ENCODE measurements at regions not wholly inside any gene's neighbourhood (a gene's known extent, or its start where the extent isn't known, plus 50 kb on each side); places are given as distances from the start of the nearest gene placed in this dataset.
A peak's percentile ranks its signal among the peaks of the same experiment; 100 is the strongest.
"Not testable (repeated sequence)": the region's sequence is repeated elsewhere in the genome, so short reads cannot be mapped to it uniquely, and the experiment has no call there.

- Histone ChIP-seq H3K14ac (ENCODE audit: low read length in 2 of 2) (no peak overlapping the region), H2BK15ac (ENCODE audit: low read depth, poor library complexity, severe bottlenecking) (no peak overlapping the region), H3K18ac (ENCODE audit: low read depth in 1 of 2, low read length in 2 of 2) (no peak overlapping the region), H3K4me3 (ENCODE audit: insufficient read depth in 1 of 2, low read depth in 1 of 2, low read length in 2 of 2) (no peak overlapping the region), H3K4me1 (ENCODE audit: control insufficient read depth, insufficient read depth, low read depth, low read length) (no peaks in the 10 kb centered on the region), H3K27ac (ENCODE audit: low read length, poor library complexity, severe bottlenecking) (no peak overlapping the region), H4K91ac (ENCODE audit: low read length) (no peak overlapping the region), H2BK12ac (ENCODE audit: low read length in 2 of 2) (no peak overlapping the region), H3K79me1 (replicated peaks; ENCODE audit: low read length, poor library complexity, severe bottlenecking) (no peaks in the 10 kb centered on the region), H3K23ac (ENCODE audit: low read length in 2 of 2) (no peak overlapping the region), H2BK5ac (ENCODE audit: low read depth, low read length, poor library complexity, severe bottlenecking) (no peak overlapping the region), H2AK5ac (ENCODE audit: low read length, severe bottlenecking) (no peak overlapping the region), H3K9ac (ENCODE audit: low read length) (no peak overlapping the region), H3K4me2 (ENCODE audit: low read length, poor library complexity, severe bottlenecking) (no peak overlapping the region), H3K36me3 (ENCODE audit: control insufficient read depth in 1 of 2, insufficient read depth in 2 of 2, low read depth in 1 of 2, low read length in 2 of 2) (no peaks in the 10 kb centered on the region), H3K9me3 (ENCODE audit: control insufficient read depth, low read length) (no peaks in the 10 kb centered on the region), H4K8ac (ENCODE audit: low read length) (no peak overlapping the region), H3K27me3 (ENCODE audit: control insufficient read depth in 1 of 2, insufficient read depth in 1 of 2, low read length in 2 of 2) (no peaks in the 10 kb centered on the region), H3K4ac (ENCODE audit: low read depth in 1 of 2, low read length in 2 of 2) (no peak overlapping the region), H2AFZ (ENCODE audit: low read depth, low read length) (no peak overlapping the region), H2BK120ac (ENCODE audit: low read depth, low read length) (no peak overlapping the region)
- DNase-seq, result no peak
- 97% methylated on average over 2 of the region's 3 CpGs for WGBS
Observed at GRCh38 chr9:28984016-28984415, 1410.7 kb upstream of the C9orf72 start.

DNA sequence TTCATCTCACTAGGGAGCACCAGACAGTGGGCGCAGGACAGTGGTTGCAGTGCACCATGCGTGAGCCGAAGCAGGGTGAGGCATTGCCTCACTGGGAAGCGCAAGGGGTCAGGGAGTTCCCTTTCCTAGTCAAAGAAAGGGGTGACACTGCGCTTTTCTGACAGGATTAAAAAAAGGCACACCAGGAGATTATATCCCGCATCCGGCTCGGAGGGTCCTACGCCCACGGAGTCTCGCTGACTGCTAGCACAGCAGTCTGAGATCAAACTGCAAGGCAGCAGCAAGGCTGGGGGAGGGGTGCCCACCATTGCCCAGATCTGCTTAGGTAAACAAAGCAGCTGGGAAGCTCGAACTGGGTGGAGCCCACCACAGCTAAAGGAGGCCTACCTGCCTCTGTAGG lies 1416.7 kb upstream of the C9orf72 start:
- not testable (repeated sequence) for H3K9me3 ChIP-seq (ENCODE audit: control insufficient read depth, low read length); H3K27ac ChIP-seq (ENCODE audit: low read length, poor library complexity, severe bottlenecking); H3K4me1 ChIP-seq (ENCODE audit: control insufficient read depth, insufficient read depth, low read depth, low read length); H2AFZ ChIP-seq (ENCODE audit: low read depth, low read length); H3K4me3 ChIP-seq (ENCODE audit: insufficient read depth in 1 of 2, low read depth in 1 of 2, low read length in 2 of 2); H3K4me2 ChIP-seq (ENCODE audit: low read length, poor library complexity, severe bottlenecking); H2BK120ac ChIP-seq (ENCODE audit: low read depth, low read length); H2AK5ac ChIP-seq (ENCODE audit: low read length, severe bottlenecking); H3K27me3 ChIP-seq (ENCODE audit: control insufficient read depth in 1 of 2, insufficient read depth in 1 of 2, low read length in 2 of 2); H3K23ac ChIP-seq (ENCODE audit: low read length in 2 of 2); H3K18ac ChIP-seq (ENCODE audit: low read depth in 1 of 2, low read length in 2 of 2); H3K4ac ChIP-seq (ENCODE audit: low read depth in 1 of 2, low read length in 2 of 2); H2BK5ac ChIP-seq (ENCODE audit: low read depth, low read length, poor library complexity, severe bottlenecking); H4K8ac ChIP-seq (ENCODE audit: low read length); H3K14ac ChIP-seq (ENCODE audit: low read length in 2 of 2); H3K36me3 ChIP-seq (ENCODE audit: control insufficient read depth in 1 of 2, insufficient read depth in 2 of 2, low read depth in 1 of 2, low read length in 2 of 2); H4K91ac ChIP-seq (ENCODE audit: low read length); H2BK12ac ChIP-seq (ENCODE audit: low read length in 2 of 2); H3K79me1 ChIP-seq (replicated peaks; ENCODE audit: low read length, poor library complexity, severe bottlenecking); H3K9ac ChIP-seq (ENCODE audit: low read length); DNase-seq; H2BK15ac ChIP-seq (ENCODE audit: low read depth, poor library complexity, severe bottlenecking)
- WGBS, result 84% methylated on average over 12 of the region's 12 CpGs

- no peak overlapping the region for H2BK120ac ChIP-seq (ENCODE audit: low read depth, low read length)
- H4K8ac ChIP-seq (ENCODE audit: low read length), result no peak overlapping the region
- no peaks in the 10 kb centered on the region for H3K9me3 ChIP-seq (ENCODE audit: control insufficient read depth, low read length)
- H2BK12ac ChIP-seq (ENCODE audit: low read length in 2 of 2), result no peak overlapping the region
- no peaks in the 10 kb centered on the region for H3K79me1 ChIP-seq (replicated peaks; ENCODE audit: low read length, poor library complexity, severe bottlenecking)
- H3K23ac ChIP-seq (ENCODE audit: low read length in 2 of 2), result no peak overlapping the region
- no peak overlapping the region for H2BK5ac ChIP-seq (ENCODE audit: low read depth, low read length, poor library complexity, severe bottlenecking)
- DNase-seq, result peak; percentile 25
- no peaks in the 10 kb centered on the region for H3K4me1 ChIP-seq (ENCODE audit: control insufficient read depth, insufficient read depth, low read depth, low read length)
- no peak overlapping the region for H4K91ac ChIP-seq (ENCODE audit: low read length)
- H3K27me3 ChIP-seq (ENCODE audit: control insufficient read depth in 1 of 2, insufficient read depth in 1 of 2, low read length in 2 of 2), result no peaks in the 10 kb centered on the region
- H3K4me2 ChIP-seq (ENCODE audit: low read length, poor library complexity, severe bottlenecking), result no peak overlapping the region
- H3K4ac ChIP-seq (ENCODE audit: low read depth in 1 of 2, low read length in 2 of 2), result no peak overlapping the region
- H3K14ac ChIP-seq (ENCODE audit: low read length in 2 of 2), result no peak overlapping the region
- no peak overlapping the region for H2AFZ ChIP-seq (ENCODE audit: low read depth, low read length)
- H3K36me3 ChIP-seq (ENCODE audit: control insufficient read depth in 1 of 2, insufficient read depth in 2 of 2, low read depth in 1 of 2, low read length in 2 of 2), result no peaks in the 10 kb centered on the region
- H2AK5ac ChIP-seq (ENCODE audit: low read length, severe bottlenecking), result no peak overlapping the region
- H3K9ac ChIP-seq (ENCODE audit: low read length), result no peak overlapping the region
- H3K27ac ChIP-seq (ENCODE audit: low read length, poor library complexity, severe bottlenecking), result no peak overlapping the region
- no peak overlapping the region for H3K18ac ChIP-seq (ENCODE audit: low read depth in 1 of 2, low read length in 2 of 2)
- no peak overlapping the region for H3K4me3 ChIP-seq (ENCODE audit: insufficient read depth in 1 of 2, low read depth in 1 of 2, low read length in 2 of 2)
- H2BK15ac ChIP-seq (ENCODE audit: low read depth, poor library complexity, severe bottlenecking), result no peak overlapping the region
Observed at GRCh38 chr9:28999057-28999456, 1425.8 kb upstream of the C9orf72 start.

- Histone ChIP-seq H3K36me3 (ENCODE audit: control insufficient read depth in 1 of 2, insufficient read depth in 2 of 2, low read depth in 1 of 2, low read length in 2 of 2) (no peaks in the 10 kb centered on the region), H2AK5ac (ENCODE audit: low read length, severe bottlenecking) (no peak overlapping the region), H2BK120ac (ENCODE audit: low read depth, low read length) (no peak overlapping the region), H4K91ac (ENCODE audit: low read length) (no peak overlapping the region), H3K23ac (ENCODE audit: low read length in 2 of 2) (no peak overlapping the region), H3K4me1 (ENCODE audit: control insufficient read depth, insufficient read depth, low read depth, low read length) (no peaks in the 10 kb centered on the region), H3K4me3 (ENCODE audit: insufficient read depth in 1 of 2, low read depth in 1 of 2, low read length in 2 of 2) (no peak overlapping the region), H3K9me3 (ENCODE audit: control insufficient read depth, low read length) (no peaks in the 10 kb centered on the region), H3K79me1 (replicated peaks; ENCODE audit: low read length, poor library complexity, severe bottlenecking) (no peaks in the 10 kb centered on the region), H4K8ac (ENCODE audit: low read length) (no peak overlapping the region), H2AFZ (ENCODE audit: low read depth, low read length) (no peak overlapping the region), H3K18ac (ENCODE audit: low read depth in 1 of 2, low read length in 2 of 2) (no peak overlapping the region), H3K9ac (ENCODE audit: low read length) (no peak overlapping the region), H2BK12ac (ENCODE audit: low read length in 2 of 2) (no peak overlapping the region), H3K27me3 (ENCODE audit: control insufficient read depth in 1 of 2, insufficient read depth in 1 of 2, low read length in 2 of 2) (no peaks in the 10 kb centered on the region), H3K4ac (ENCODE audit: low read depth in 1 of 2, low read length in 2 of 2) (no peak overlapping the region), H2BK5ac (ENCODE audit: low read depth, low read length, poor library complexity, severe bottlenecking) (no peak overlapping the region), H3K14ac (ENCODE audit: low read length in 2 of 2) (no peak overlapping the region), H3K27ac (ENCODE audit: low read length, poor library complexity, severe bottlenecking) (no peak overlapping the region), H3K4me2 (ENCODE audit: low read length, poor library complexity, severe bottlenecking) (no peak overlapping the region), H2BK15ac (ENCODE audit: low read depth, poor library complexity, severe bottlenecking) (no peak overlapping the region)
- WGBS, result 5% methylated on average over 1 of the region's 3 CpGs
- DNase-seq, result peak; percentile 75
Observed at GRCh38 chr9:28999806-29000205, 1426.5 kb upstream of the C9orf72 start.
